ENCODE measurements at regions not wholly inside any gene's neighbourhood (a gene's known extent, or its start where the extent isn't known, plus 50 kb on each side); places are given as distances from the start of the nearest gene placed in this dataset.

DNA sequence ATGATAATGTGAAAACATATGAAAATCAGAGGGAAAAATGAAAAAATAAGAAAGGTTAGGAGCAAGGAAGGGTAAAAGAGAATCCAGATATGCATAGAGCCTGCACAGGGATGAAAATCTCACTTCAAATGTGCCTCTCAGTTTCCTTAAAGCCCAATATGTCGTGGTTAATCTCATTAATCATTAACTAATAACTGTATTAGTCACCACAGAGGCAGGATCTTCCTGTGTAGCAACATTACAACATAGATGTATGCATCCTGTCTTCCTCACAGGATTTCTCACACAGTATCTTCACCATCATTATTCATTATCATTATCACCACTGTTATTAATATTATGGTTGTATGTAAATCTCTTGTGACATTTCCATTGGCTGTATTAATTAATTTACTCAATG is 361.2 kb upstream of the SOX11 start:
- H3K27me3 ChIP-seq (ENCODE audit: low read depth, low read length) = no peaks in the 10 kb centered on the region
- H2AFZ ChIP-seq (ENCODE audit: low read depth, low read length) = no peak overlapping the region
- H3K4me1 ChIP-seq (ENCODE audit: low read length) = no peaks in the 10 kb centered on the region
- no peaks in the 10 kb centered on the region for H3K9me3 ChIP-seq (ENCODE audit: insufficient read depth, low read length)
- H3K4me3 ChIP-seq (ENCODE audit: low read length) = no peak overlapping the region
- H3K79me2 ChIP-seq (ENCODE audit: low read length) = no peaks in the 10 kb centered on the region
- no peak overlapping the region for H3K9ac ChIP-seq (ENCODE audit: low read length)
- no peak overlapping the region for H3K27ac ChIP-seq (ENCODE audit: low read length)
- TF ChIP-seq EZH2phosphoT487 (IDR thresholded peaks at IDR 0.05; ENCODE audit: low read depth) = no peak
- TF ChIP-seq, protein P1, sequence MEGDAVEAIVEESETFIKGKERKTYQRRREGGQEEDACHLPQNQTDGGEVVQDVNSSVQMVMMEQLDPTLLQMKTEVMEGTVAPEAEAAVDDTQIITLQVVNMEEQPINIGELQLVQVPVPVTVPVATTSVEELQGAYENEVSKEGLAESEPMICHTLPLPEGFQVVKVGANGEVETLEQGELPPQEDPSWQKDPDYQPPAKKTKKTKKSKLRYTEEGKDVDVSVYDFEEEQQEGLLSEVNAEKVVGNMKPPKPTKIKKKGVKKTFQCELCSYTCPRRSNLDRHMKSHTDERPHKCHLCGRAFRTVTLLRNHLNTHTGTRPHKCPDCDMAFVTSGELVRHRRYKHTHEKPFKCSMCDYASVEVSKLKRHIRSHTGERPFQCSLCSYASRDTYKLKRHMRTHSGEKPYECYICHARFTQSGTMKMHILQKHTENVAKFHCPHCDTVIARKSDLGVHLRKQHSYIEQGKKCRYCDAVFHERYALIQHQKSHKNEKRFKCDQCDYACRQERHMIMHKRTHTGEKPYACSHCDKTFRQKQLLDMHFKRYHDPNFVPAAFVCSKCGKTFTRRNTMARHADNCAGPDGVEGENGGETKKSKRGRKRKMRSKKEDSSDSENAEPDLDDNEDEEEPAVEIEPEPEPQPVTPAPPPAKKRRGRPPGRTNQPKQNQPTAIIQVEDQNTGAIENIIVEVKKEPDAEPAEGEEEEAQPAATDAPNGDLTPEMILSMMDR (IDR thresholded peaks at IDR 0.05; ENCODE audit: low read depth, low read length) = no peak
- no peaks in the 10 kb centered on the region for H4K20me1 ChIP-seq (ENCODE audit: insufficient read depth, low read length)
- no peak overlapping the region for H3K4me2 ChIP-seq (ENCODE audit: low read length)
- no peaks in the 10 kb centered on the region for H3K36me3 ChIP-seq (replicated peaks; ENCODE audit: low read depth, low read length)

DNA sequence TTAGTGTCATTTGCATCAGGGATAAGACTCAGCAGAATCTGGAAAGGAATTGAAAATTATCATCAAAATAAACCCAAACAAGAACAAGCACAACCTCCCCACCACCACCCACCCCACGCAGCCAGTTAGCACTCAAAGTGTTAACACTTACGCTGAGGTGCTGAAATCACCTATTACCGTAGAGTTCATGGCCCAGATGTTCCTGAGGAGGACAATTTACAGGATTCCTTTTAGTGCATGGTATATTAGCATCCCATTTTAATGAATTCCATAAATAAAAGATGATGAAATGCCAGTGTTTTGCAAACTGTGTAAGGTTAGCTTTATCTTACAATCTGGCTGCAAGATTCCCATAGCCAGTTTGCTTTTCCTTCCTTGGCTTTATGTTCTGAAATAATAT is 359.3 kb upstream of the SOX11 start:
- Histone ChIP-seq H3K36me3 (replicated peaks; ENCODE audit: low read depth, low read length) (no peaks in the 10 kb centered on the region), H3K9ac (ENCODE audit: low read length) (no peak overlapping the region), H3K27ac (ENCODE audit: low read length) (no peak overlapping the region), H3K27me3 (ENCODE audit: low read depth, low read length) (no peaks in the 10 kb centered on the region), H3K4me2 (ENCODE audit: low read length) (no peak overlapping the region), H3K4me3 (ENCODE audit: low read length) (no peak overlapping the region), H2AFZ (ENCODE audit: low read depth, low read length) (no peak overlapping the region), H4K20me1 (ENCODE audit: insufficient read depth, low read length) (no peaks in the 10 kb centered on the region), H3K9me3 (ENCODE audit: insufficient read depth, low read length) (no peaks in the 10 kb centered on the region), H3K4me1 (ENCODE audit: low read length) (no peaks in the 10 kb centered on the region), H3K79me2 (ENCODE audit: low read length) (no peaks in the 10 kb centered on the region)
- TF ChIP-seq, protein P1 (IDR thresholded peaks at IDR 0.05; ENCODE audit: low read depth, low read length) = no peak
- TF ChIP-seq EZH2phosphoT487 (IDR thresholded peaks at IDR 0.05; ENCODE audit: low read depth) = no peak

DNA sequence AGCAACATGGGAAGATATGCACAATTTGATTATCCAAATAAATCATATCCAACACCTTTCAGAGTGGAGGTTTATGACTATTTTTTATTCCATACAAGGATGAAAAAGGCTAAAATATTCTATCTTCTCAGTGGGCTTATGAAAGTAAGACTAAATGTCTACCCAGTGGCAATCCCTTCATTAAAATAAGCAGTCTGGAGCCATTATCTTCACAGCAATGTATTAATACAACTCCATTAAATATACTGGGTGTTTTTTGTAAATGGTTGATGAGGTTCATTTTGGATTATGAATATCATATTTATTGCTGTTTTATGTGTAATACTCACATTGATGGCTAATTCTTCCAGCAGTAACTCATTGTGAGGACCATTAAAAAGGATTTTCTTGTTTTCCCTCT is 352.7 kb upstream of the SOX11 start:
- H3K79me2 ChIP-seq (ENCODE audit: low read length) = no peaks in the 10 kb centered on the region
- no peak overlapping the region for H3K4me2 ChIP-seq (ENCODE audit: low read length)
- TF ChIP-seq, protein P1 (IDR thresholded peaks at IDR 0.05; ENCODE audit: low read depth, low read length) = no peak
- no peak for TF ChIP-seq EZH2phosphoT487 (IDR thresholded peaks at IDR 0.05; ENCODE audit: low read depth)
- H3K36me3 ChIP-seq (replicated peaks; ENCODE audit: low read depth, low read length) = no peaks in the 10 kb centered on the region
- H3K4me3 ChIP-seq (ENCODE audit: low read length) = no peak overlapping the region
- H3K27ac ChIP-seq (ENCODE audit: low read length) = no peak overlapping the region
- H3K27me3 ChIP-seq (ENCODE audit: low read depth, low read length) = no peaks in the 10 kb centered on the region
- H4K20me1 ChIP-seq (ENCODE audit: insufficient read depth, low read length) = no peaks in the 10 kb centered on the region
- no peak overlapping the region for H3K9ac ChIP-seq (ENCODE audit: low read length)
- no peaks in the 10 kb centered on the region for H3K9me3 ChIP-seq (ENCODE audit: insufficient read depth, low read length)
- H3K4me1 ChIP-seq (ENCODE audit: low read length) = no peaks in the 10 kb centered on the region
- no peak overlapping the region for H2AFZ ChIP-seq (ENCODE audit: low read depth, low read length)

DNA sequence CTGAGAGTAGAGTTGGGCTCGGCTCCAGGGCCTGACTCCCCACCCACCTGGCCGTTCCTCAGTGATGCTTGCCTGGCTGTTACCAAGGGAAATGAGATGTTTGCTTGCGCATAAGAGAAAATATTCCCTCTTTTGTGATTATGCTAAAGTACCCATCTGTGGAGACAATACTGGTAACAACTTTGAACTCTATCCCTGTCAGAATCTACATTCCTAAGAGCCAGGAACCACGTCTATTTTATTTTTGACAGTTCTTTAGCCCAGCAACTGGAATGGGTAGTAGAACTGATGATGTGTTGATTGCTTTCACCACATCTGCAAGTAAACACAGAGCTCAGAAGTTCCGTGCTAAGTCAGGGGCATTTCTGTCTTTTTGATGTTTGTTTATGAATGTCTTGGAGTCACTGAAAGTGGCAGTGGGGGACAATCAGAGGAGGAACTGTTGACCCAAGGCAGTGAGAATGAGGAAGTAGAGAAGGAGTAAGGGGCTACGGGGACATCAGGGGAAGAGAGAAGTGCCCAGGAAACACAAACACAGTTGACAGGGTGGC is 348.3 kb upstream of the SOX11 start:
- TF ChIP-seq, protein P1 (IDR thresholded peaks at IDR 0.05; ENCODE audit: low read depth, low read length) = no peak
- TF ChIP-seq EZH2phosphoT487 (IDR thresholded peaks at IDR 0.05; ENCODE audit: low read depth) = no peak
- H3K9ac ChIP-seq (ENCODE audit: low read length) = no peak overlapping the region
- H3K9me3 ChIP-seq (ENCODE audit: insufficient read depth, low read length) = no peaks in the 10 kb centered on the region
- no peaks in the 10 kb centered on the region for H4K20me1 ChIP-seq (ENCODE audit: insufficient read depth, low read length)
- no peak overlapping the region for H3K4me2 ChIP-seq (ENCODE audit: low read length)
- no peak overlapping the region for H3K27ac ChIP-seq (ENCODE audit: low read length)
- H2AFZ ChIP-seq (ENCODE audit: low read depth, low read length) = no peak overlapping the region
- no peaks in the 10 kb centered on the region for H3K4me1 ChIP-seq (ENCODE audit: low read length)
- H3K4me3 ChIP-seq (ENCODE audit: low read length) = no peak overlapping the region
- H3K27me3 ChIP-seq (ENCODE audit: low read depth, low read length) = no peaks in the 10 kb centered on the region
- no peaks in the 10 kb centered on the region for H3K36me3 ChIP-seq (replicated peaks; ENCODE audit: low read depth, low read length)
- H3K79me2 ChIP-seq (ENCODE audit: low read length) = no peaks in the 10 kb centered on the region

Measured in OCI-LY3 (cell line).